A549 (cell line): ENCODE measurements at regions not wholly inside any gene's neighbourhood (a gene's known extent, or its start where the extent isn't known, plus 50 kb on each side); places are given as distances from the start of the nearest gene placed in this dataset.

Source experiments
- ATAC-seq, 2 experiments: fragments of 200-7000 bp in 1 of 2; fragments of >200 bp in 1 of 2; cut with Nextera tagmentation in 1 of 2; cut with Tn5 transposase in 1 of 2; 3 replicates each; pipeline versions ENCODE4 v1.8.0 to v1.9.1; 2018 to 2020; ENCODE audit warnings: mild to moderate bottlenecking in 1 of 2, moderate library complexity in 1 of 2
- CTCF ChIA-PET: fragments of 300-600 bp; sonication (Branson Sonifier 250); formaldehyde crosslinking; extraction: SDS; loops from one replicate; lab custom pipeline; 2021; ENCODE audit warnings: antibody characterized with exemption, inconsistent platforms; lab: Yijun Ruan, JAX
- POLR2A ChIA-PET: fragments of 350-600 bp; formaldehyde crosslinking; extraction: SDS; loops from one replicate; lab custom pipeline; 2021; ENCODE audit warnings: antibody characterized with exemption, inconsistent platforms; lab: Yijun Ruan, JAX
- DNase-seq, 2 experiments: peaks; one replicate each; pipeline versions ENCODE4 v3.0.0 to v3.0.0-alpha.2; 2011 to 2016; ENCODE audit warnings: low read depth in 1 of 2, low spot score in 1 of 2
- FAIRE-seq: peaks from 2 replicates; lab custom pipeline; 2011; peaks lifted over from hg19 to GRCh38; lab: Jason Lieb, UNC
- H3K27ac ChIP-seq, 2 experiments: fragments of >200 bp; sonication (Bioruptor Twin); formaldehyde crosslinking; 3 replicates each; pipeline ENCODE4 v1.5.1; 2016 to 2017
- H3K4me1 ChIP-seq: fragments of >200 bp; sonication (Bioruptor Twin); formaldehyde crosslinking; 3 replicates; pipeline ENCODE4 v1.6.1; 2016
- H3K4me2 ChIP-seq: fragments of >200 bp; sonication (Bioruptor Twin); formaldehyde crosslinking; 3 replicates; pipeline ENCODE4 v1.6.1; 2016
- H3K4me3 ChIP-seq: fragments of >200 bp; sonication (Bioruptor Twin); formaldehyde crosslinking; 3 replicates; pipeline ENCODE4 v1.5.1; 2016
- H3K9me3 ChIP-seq: fragments of >200 bp; sonication (Bioruptor Twin); formaldehyde crosslinking; 3 replicates; pipeline ENCODE4 v1.6.1; 2016
- BHLHE40 ChIP-seq: IDR thresholded peaks from 2 replicates; pipeline ENCODE4 v1.6.1; 2012; ENCODE audit warnings: low read depth, low read length, inconsistent platforms
- E2F6 ChIP-seq: IDR thresholded peaks from 2 replicates; pipeline ENCODE4 v1.6.1; 2012; ENCODE audit warnings: low read depth, borderline replicate concordance
- EHF ChIP-seq: fragments of 250-450 bp; sonication (Bioruptor Pico); IDR thresholded peaks from 2 replicates; pipeline ENCODE4 v1.5.0; 2020; ENCODE audit warnings: mild to moderate bottlenecking
- EHMT2 ChIP-seq: fragments of 200-600 bp; sonication (generic); IDR thresholded peaks from 2 replicates; pipeline ENCODE4 v1.6.1; 2016; ENCODE audit warnings: antibody characterized with exemption, low read depth, mild to moderate bottlenecking, moderate library complexity
- EP300 ChIP-seq, 2 experiments: fragments of >200 bp; sonication (Bioruptor Twin); formaldehyde crosslinking; IDR thresholded peaks; 2 replicates in 1 of 2; 3 replicates in 1 of 2; pipeline ENCODE4 v1.6.1; 2016 to 2017
- ESRRA ChIP-seq: fragments of 150-350 bp; IDR thresholded peaks from 2 replicates; pipeline ENCODE4 v1.6.1; 2014; ENCODE audit warnings: mild to moderate bottlenecking, low read length, borderline replicate concordance
- FOXS1 ChIP-seq: fragments of 250-450 bp; sonication (Bioruptor Pico); IDR thresholded peaks from 2 replicates; pipeline ENCODE4 v1.5.0; 2020; ENCODE audit warnings: mild to moderate bottlenecking, moderate library complexity
- GATA3 ChIP-seq: IDR thresholded peaks from 2 replicates; pipeline ENCODE4 v1.6.1; 2012; ENCODE audit warnings: borderline replicate concordance
- HEYL ChIP-seq: fragments of 250-450 bp; sonication (Bioruptor Pico); IDR thresholded peaks from 2 replicates; pipeline ENCODE4 v1.8.0; 2021; ENCODE audit warnings: mild to moderate bottlenecking, moderate library complexity
- HOXB5 ChIP-seq: fragments of 250-450 bp; sonication (Bioruptor Pico); IDR thresholded peaks from 2 replicates; pipeline ENCODE4 v1.5.0; 2020; ENCODE audit warnings: mild to moderate bottlenecking, moderate library complexity
- KDM5A ChIP-seq: fragments of 200-600 bp; sonication (generic); IDR thresholded peaks from 2 replicates; pipeline ENCODE4 v1.6.1; 2016; ENCODE audit warnings: antibody characterized with exemption, mild to moderate bottlenecking
- MAFK ChIP-seq: fragments of 450-650 bp; IDR thresholded peaks from 2 replicates; pipeline ENCODE4 v1.6.1; 2014; ENCODE audit not compliant: partially characterized antibody
- NR3C1 ChIP-seq: fragments of >200 bp; sonication (Bioruptor Twin); formaldehyde crosslinking; IDR thresholded peaks from 3 replicates; pipeline ENCODE4 v1.6.1; 2017
- PBX3 ChIP-seq: IDR thresholded peaks from 2 replicates; pipeline ENCODE4 v1.6.1; 2012
- PHF8 ChIP-seq: fragments of 200-600 bp; sonication (generic); IDR thresholded peaks from 2 replicates; pipeline ENCODE4 v1.6.1; 2016; ENCODE audit warnings: low read depth, mild to moderate bottlenecking, antibody characterized with exemption, moderate library complexity, borderline replicate concordance
- POLR2A ChIP-seq: IDR thresholded peaks from 2 replicates; pipeline ENCODE4 v1.6.1; 2012; ENCODE audit warnings: mild to moderate bottlenecking, low read length
- POLR2AphosphoS2 ChIP-seq: conservative IDR thresholded peaks from 2 replicates; pipeline ENCODE4 v1.6.1; 2012; ENCODE audit warnings: low read length, improper control_type of control experiment, inconsistent platforms
- RAD21 ChIP-seq, 2 experiments: fragments of >200 bp in 1 of 2; sonication (Bioruptor Twin) in 1 of 2; formaldehyde crosslinking in 1 of 2; IDR thresholded peaks in 1 of 2; conservative IDR thresholded peaks in 1 of 2; 2 replicates in 1 of 2; 3 replicates in 1 of 2; pipeline ENCODE4 v1.6.1; 2012 to 2018; ENCODE audit warnings: inconsistent platforms in 1 of 2
- RNF2 ChIP-seq: fragments of 200-600 bp; sonication (generic); IDR thresholded peaks from 2 replicates; pipeline ENCODE4 v1.6.1; 2016; ENCODE audit warnings: low read depth, mild to moderate bottlenecking, antibody characterized with exemption, moderate library complexity, borderline replicate concordance
- SMC3 ChIP-seq: fragments of >200 bp; sonication (Bioruptor Twin); formaldehyde crosslinking; IDR thresholded peaks from 3 replicates; pipeline ENCODE4 v1.6.1; 2018; ENCODE audit warnings: inconsistent platforms
- SREBF2 ChIP-seq: fragments of 450-650 bp; IDR thresholded peaks from 2 replicates; pipeline ENCODE4 v1.6.1; 2014; ENCODE audit warnings: mild to moderate bottlenecking, moderate library complexity
- TFCP2L1 ChIP-seq: fragments of 250-450 bp; sonication (Bioruptor Pico); IDR thresholded peaks from 2 replicates; pipeline ENCODE4 v1.5.0; 2021; ENCODE audit warnings: mild to moderate bottlenecking
- TP53 ChIP-seq: fragments of 250-450 bp; sonication (Bioruptor Pico); IDR thresholded peaks from 2 replicates; pipeline ENCODE4 v1.5.0; 2021; ENCODE audit warnings: mild to moderate bottlenecking, moderate library complexity
- ZC3H11A ChIP-seq: fragments of 450-650 bp; IDR thresholded peaks from 2 replicates; pipeline ENCODE4 v1.6.1; 2014; ENCODE audit warnings: antibody characterized with exemption, mild to moderate bottlenecking
- ZFP36 ChIP-seq: fragments of 450-650 bp; IDR thresholded peaks from 2 replicates; pipeline ENCODE4 v1.6.1; 2014; ENCODE audit warnings: borderline replicate concordance; ENCODE audit not compliant: partially characterized antibody
- WGBS: methylation state at CpG from one replicate; pipeline ENCODE4 v1.1.6; 2017; ENCODE audit errors: missing lambda C conversion rate; 5-methylcytosine and 5-hydroxymethylcytosine counted together
- TF ChIP-seq, protein P1 (sequence below): fragments of 200-600 bp; sonication (generic); IDR thresholded peaks from 2 replicates; pipeline ENCODE4 v1.6.1; 2016; ENCODE audit warnings: antibody characterized with exemption, mild to moderate bottlenecking, moderate library complexity
- TF ChIP-seq, protein P2 (sequence below): fragments of 250-450 bp; sonication (Bioruptor Pico); IDR thresholded peaks from 2 replicates; pipeline ENCODE4 v1.5.0; 2021; ENCODE audit warnings: mild to moderate bottlenecking, moderate library complexity, borderline replicate concordance
- TF ChIP-seq, protein P3 (sequence below): fragments of >200 bp; sonication (Bioruptor Twin); formaldehyde crosslinking; IDR thresholded peaks from 3 replicates; pipeline ENCODE4 v1.6.1; 2016

GRCh38 chr11:62069986-62070919 lies 53.6 kb upstream of the INCENP start:
- peak; percentile 34 to 40; a peak in 2 of 6 replicates for ATAC-seq
- FAIRE-seq: no peak
- Histone ChIP-seq H3K9me3 (no peaks in the 10 kb centered on the region), H3K4me1 (no peaks in the 10 kb centered on the region), H3K4me2 (no peak overlapping the region), H3K4me3 (no peak overlapping the region), H3K27ac (no peak overlapping the region)
- POLR2A ChIA-PET: no interaction called here
- no peak for DNase-seq
- CTCF ChIA-PET: interaction anchor here (0.6 to 12.8 kb wide), 11 partner anchors 11 to 273 kb away, joined by 3 to 101 read pairs (median 7); no protein-coding TSS in a partner anchor
- TF ChIP-seq PBX3 (no peak), ZC3H11A (no peak), TFCP2L1 (CRISPR knock-in tag) (no peak), POLR2A (no peak), SREBF2 (no peak), POLR2AphosphoS2 (no peak), NR3C1 (no peak), EP300 (IDR thresholded peaks at IDR 0.05) (no peak), EHMT2 (no peak), MAFK (no peak), TP53 (CRISPR knock-in tag) (no peak), BHLHE40 (no peak), GATA3 (no peak), HEYL (no peak)
- TF ChIP-seq, protein P1, sequence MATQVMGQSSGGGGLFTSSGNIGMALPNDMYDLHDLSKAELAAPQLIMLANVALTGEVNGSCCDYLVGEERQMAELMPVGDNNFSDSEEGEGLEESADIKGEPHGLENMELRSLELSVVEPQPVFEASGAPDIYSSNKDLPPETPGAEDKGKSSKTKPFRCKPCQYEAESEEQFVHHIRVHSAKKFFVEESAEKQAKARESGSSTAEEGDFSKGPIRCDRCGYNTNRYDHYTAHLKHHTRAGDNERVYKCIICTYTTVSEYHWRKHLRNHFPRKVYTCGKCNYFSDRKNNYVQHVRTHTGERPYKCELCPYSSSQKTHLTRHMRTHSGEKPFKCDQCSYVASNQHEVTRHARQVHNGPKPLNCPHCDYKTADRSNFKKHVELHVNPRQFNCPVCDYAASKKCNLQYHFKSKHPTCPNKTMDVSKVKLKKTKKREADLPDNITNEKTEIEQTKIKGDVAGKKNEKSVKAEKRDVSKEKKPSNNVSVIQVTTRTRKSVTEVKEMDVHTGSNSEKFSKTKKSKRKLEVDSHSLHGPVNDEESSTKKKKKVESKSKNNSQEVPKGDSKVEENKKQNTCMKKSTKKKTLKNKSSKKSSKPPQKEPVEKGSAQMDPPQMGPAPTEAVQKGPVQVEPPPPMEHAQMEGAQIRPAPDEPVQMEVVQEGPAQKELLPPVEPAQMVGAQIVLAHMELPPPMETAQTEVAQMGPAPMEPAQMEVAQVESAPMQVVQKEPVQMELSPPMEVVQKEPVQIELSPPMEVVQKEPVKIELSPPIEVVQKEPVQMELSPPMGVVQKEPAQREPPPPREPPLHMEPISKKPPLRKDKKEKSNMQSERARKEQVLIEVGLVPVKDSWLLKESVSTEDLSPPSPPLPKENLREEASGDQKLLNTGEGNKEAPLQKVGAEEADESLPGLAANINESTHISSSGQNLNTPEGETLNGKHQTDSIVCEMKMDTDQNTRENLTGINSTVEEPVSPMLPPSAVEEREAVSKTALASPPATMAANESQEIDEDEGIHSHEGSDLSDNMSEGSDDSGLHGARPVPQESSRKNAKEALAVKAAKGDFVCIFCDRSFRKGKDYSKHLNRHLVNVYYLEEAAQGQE: no peak
- WGBS: 78% methylated on average over 14 of the region's 15 CpGs

DNA sequence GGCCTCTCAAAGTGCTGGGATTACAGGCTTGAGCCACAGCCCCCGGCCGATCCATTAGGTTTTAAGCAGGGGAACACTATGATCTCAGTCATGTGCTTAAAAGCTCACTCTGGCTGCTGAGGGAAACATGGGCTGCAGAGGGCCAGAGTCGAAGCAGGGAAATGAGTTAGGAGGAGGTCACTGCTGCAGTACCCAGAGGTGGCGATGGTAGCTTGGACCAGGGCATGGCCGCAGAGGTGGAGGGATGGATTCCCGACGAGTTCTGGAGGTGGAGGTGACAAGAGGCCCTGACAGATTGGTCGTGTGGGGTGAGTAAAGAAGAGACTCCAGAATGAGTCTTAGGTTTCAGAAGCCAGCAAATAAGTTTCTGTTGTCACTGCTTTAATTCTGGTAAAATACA lies 54.4 kb upstream of the INCENP start:
- Histone ChIP-seq H3K4me1 (no peaks in the 10 kb centered on the region), H3K9me3 (no peaks in the 10 kb centered on the region), H3K4me3 (no peak overlapping the region), H3K27ac (no peak overlapping the region), H3K4me2 (no peak overlapping the region)
- FAIRE-seq: no peak
- 67% methylated on average over 8 of the region's 8 CpGs for WGBS
- DNase-seq: no peak
- POLR2A ChIA-PET: no interaction called here
- ATAC-seq: 0 out of 6 replicates have a peak, but pooled peaks of 1 of the 2 experiments have one; percentile 50
- CTCF ChIA-PET: interaction anchor here (0.5 to 12.8 kb wide), 8 partner anchors 12 to 242 kb away, joined by 3 to 101 read pairs (median 6); no protein-coding TSS in a partner anchor
- TF ChIP-seq RAD21 (conservative IDR thresholded peaks at IDR 0.05 in 1 of 2, IDR thresholded peaks at IDR 0.05 in 1 of 2): no peak
- no peak for TF ChIP-seq ESRRA
- TF ChIP-seq, protein P2, sequence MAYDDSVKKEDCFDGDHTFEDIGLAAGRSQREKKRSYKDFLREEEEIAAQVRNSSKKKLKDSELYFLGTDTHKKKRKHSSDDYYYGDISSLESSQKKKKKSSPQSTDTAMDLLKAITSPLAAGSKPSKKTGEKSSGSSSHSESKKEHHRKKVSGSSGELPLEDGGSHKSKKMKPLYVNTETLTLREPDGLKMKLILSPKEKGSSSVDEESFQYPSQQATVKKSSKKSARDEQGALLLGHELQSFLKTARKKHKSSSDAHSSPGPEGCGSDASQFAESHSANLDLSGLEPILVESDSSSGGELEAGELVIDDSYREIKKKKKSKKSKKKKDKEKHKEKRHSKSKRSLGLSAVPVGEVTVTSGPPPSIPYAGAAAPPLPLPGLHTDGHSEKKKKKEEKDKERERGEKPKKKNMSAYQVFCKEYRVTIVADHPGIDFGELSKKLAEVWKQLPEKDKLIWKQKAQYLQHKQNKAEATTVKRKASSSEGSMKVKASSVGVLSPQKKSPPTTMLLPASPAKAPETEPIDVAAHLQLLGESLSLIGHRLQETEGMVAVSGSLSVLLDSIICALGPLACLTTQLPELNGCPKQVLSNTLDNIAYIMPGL: no peak
- TF ChIP-seq ZFP36: no peak
- no peak for TF ChIP-seq SMC3
- TF ChIP-seq, protein P3, sequence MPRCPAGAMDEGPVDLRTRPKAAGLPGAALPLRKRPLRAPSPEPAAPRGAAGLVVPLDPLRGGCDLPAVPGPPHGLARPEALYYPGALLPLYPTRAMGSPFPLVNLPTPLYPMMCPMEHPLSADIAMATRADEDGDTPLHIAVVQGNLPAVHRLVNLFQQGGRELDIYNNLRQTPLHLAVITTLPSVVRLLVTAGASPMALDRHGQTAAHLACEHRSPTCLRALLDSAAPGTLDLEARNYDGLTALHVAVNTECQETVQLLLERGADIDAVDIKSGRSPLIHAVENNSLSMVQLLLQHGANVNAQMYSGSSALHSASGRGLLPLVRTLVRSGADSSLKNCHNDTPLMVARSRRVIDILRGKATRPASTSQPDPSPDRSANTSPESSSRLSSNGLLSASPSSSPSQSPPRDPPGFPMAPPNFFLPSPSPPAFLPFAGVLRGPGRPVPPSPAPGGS: no peak
- no peak for TF ChIP-seq PHF8
- no peak for TF ChIP-seq HOXB5
- TF ChIP-seq EHF (CRISPR knock-in tag): no peak
- no peak for TF ChIP-seq KDM5A
- no peak for TF ChIP-seq PBX3
- no peak for TF ChIP-seq SREBF2
- TF ChIP-seq E2F6: no peak
- no peak for TF ChIP-seq FOXS1 (CRISPR knock-in tag)
- no peak for TF ChIP-seq RNF2
